ENCODE measurements at regions not wholly inside any gene's neighbourhood (a gene's known extent, or its start where the extent isn't known, plus 50 kb on each side); places are given as distances from the start of the nearest gene placed in this dataset.
"Not testable (repeated sequence)": the region's sequence is repeated elsewhere in the genome, so short reads cannot be mapped to it uniquely, and the experiment has no call there.

- Histone ChIP-seq H3K27me3 (ENCODE audit: control insufficient read depth in 5 of 5, insufficient read depth in 4 of 5, low read length in 5 of 5) (no peaks in the 10 kb centered on the region), H3K9ac (ENCODE audit: low read length in 5 of 5) (no peak overlapping the region), H3K4me1 (ENCODE audit: control insufficient read depth in 5 of 5, insufficient read depth in 5 of 5, low read length in 5 of 5) (no peaks in the 10 kb centered on the region), H3K36me3 (ENCODE audit: control insufficient read depth in 5 of 5, insufficient read depth in 5 of 5, low read length in 5 of 5) (no peaks in the 10 kb centered on the region), H3K4me3 (ENCODE audit: low read depth in 1 of 5, low read length in 5 of 5) (no peak overlapping the region), H3K9me3 (ENCODE audit: control insufficient read depth in 5 of 5, low read length in 5 of 5) (no peaks in the 10 kb centered on the region), H3K27ac (ENCODE audit: low read depth, low read length) (no peak overlapping the region)
These were observed 595.3 kb downstream of the XPNPEP1 start for GRCh38 chr10:109328001-109328400.

GRCh38 chr10:109327266-109327665, 596.0 kb downstream of the XPNPEP1 start:
- Histone ChIP-seq H3K4me1 (ENCODE audit: control insufficient read depth in 5 of 5, insufficient read depth in 5 of 5, low read length in 5 of 5) (no peaks in the 10 kb centered on the region), H3K27me3 (ENCODE audit: control insufficient read depth in 5 of 5, insufficient read depth in 4 of 5, low read length in 5 of 5) (no peaks in the 10 kb centered on the region), H3K4me3 (ENCODE audit: low read depth in 1 of 5, low read length in 5 of 5) (no peak overlapping the region), H3K9me3 (ENCODE audit: control insufficient read depth in 5 of 5, low read length in 5 of 5) (no peaks in the 10 kb centered on the region), H3K36me3 (ENCODE audit: control insufficient read depth in 5 of 5, insufficient read depth in 5 of 5, low read length in 5 of 5) (no peaks in the 10 kb centered on the region), H3K27ac (ENCODE audit: low read depth, low read length) (no peak overlapping the region), H3K9ac (ENCODE audit: low read length in 5 of 5) (no peak overlapping the region)

GRCh38 chr10:109324721-109325120, 598.6 kb downstream of the XPNPEP1 start:
- no peaks in the 10 kb centered on the region for H3K4me1 ChIP-seq (ENCODE audit: control insufficient read depth in 5 of 5, insufficient read depth in 5 of 5, low read length in 5 of 5)
- no peaks in the 10 kb centered on the region for H3K27me3 ChIP-seq (ENCODE audit: control insufficient read depth in 5 of 5, insufficient read depth in 4 of 5, low read length in 5 of 5)

GRCh38 chr10:109317746-109318366, 605.5 kb downstream of the XPNPEP1 start:
- peaks cover 0 to 6% (median 2%) of the 10 kb centered on the region in 5 donors for H3K9me3 ChIP-seq (ENCODE audit: control insufficient read depth in 5 of 5, low read length in 5 of 5)
- no peaks in the 10 kb centered on the region for H3K4me1 ChIP-seq (ENCODE audit: control insufficient read depth in 5 of 5, insufficient read depth in 5 of 5, low read length in 5 of 5)
- H3K4me3 ChIP-seq (ENCODE audit: low read depth in 1 of 5, low read length in 5 of 5) = no peak overlapping the region
- H3K36me3 ChIP-seq (ENCODE audit: control insufficient read depth in 5 of 5, insufficient read depth in 5 of 5, low read length in 5 of 5) = no peaks in the 10 kb centered on the region
- no peaks in the 10 kb centered on the region for H3K27me3 ChIP-seq (ENCODE audit: control insufficient read depth in 5 of 5, insufficient read depth in 4 of 5, low read length in 5 of 5)
- H3K27ac ChIP-seq (ENCODE audit: low read depth, low read length) = no peak overlapping the region
- H3K9ac ChIP-seq (ENCODE audit: low read length in 5 of 5) = no peak overlapping the region

More at GRCh38 chr10:109324721-109325120, 598.6 kb downstream of the XPNPEP1 start:
- no peak overlapping the region for H3K4me3 ChIP-seq (ENCODE audit: low read depth in 1 of 5, low read length in 5 of 5)
- H3K9me3 ChIP-seq (ENCODE audit: control insufficient read depth in 5 of 5, low read length in 5 of 5) = peaks cover 0 to 6% (median 1%) of the 10 kb centered on the region in 5 donors
- H3K27ac ChIP-seq (ENCODE audit: low read depth, low read length) = no peak overlapping the region
- H3K36me3 ChIP-seq (ENCODE audit: control insufficient read depth in 5 of 5, insufficient read depth in 5 of 5, low read length in 5 of 5) = no peaks in the 10 kb centered on the region
- H3K9ac ChIP-seq (ENCODE audit: low read length in 5 of 5) = no peak overlapping the region

GRCh38 chr10:109314016-109314415, 609.3 kb downstream of the XPNPEP1 start:
- H3K27ac ChIP-seq (ENCODE audit: low read depth, low read length); H3K4me1 ChIP-seq (ENCODE audit: control insufficient read depth in 5 of 5, insufficient read depth in 5 of 5, low read length in 5 of 5); H3K9ac ChIP-seq (ENCODE audit: low read length in 5 of 5); H3K36me3 ChIP-seq (ENCODE audit: control insufficient read depth in 5 of 5, insufficient read depth in 5 of 5, low read length in 5 of 5); H3K27me3 ChIP-seq (ENCODE audit: control insufficient read depth in 5 of 5, insufficient read depth in 4 of 5, low read length in 5 of 5); H3K9me3 ChIP-seq (ENCODE audit: control insufficient read depth in 5 of 5, low read length in 5 of 5); H3K4me3 ChIP-seq (ENCODE audit: low read depth in 1 of 5, low read length in 5 of 5): not testable (repeated sequence)

GRCh38 chr10:109312555-109312954, 610.8 kb downstream of the XPNPEP1 start:
- H3K27me3 ChIP-seq (ENCODE audit: control insufficient read depth in 5 of 5, insufficient read depth in 4 of 5, low read length in 5 of 5); H3K4me3 ChIP-seq (ENCODE audit: low read depth in 1 of 5, low read length in 5 of 5); H3K9me3 ChIP-seq (ENCODE audit: control insufficient read depth in 5 of 5, low read length in 5 of 5): not testable (repeated sequence)

GRCh38 chr10:109308971-109309370, 614.3 kb downstream of the XPNPEP1 start:
- Histone ChIP-seq H3K9me3 (ENCODE audit: control insufficient read depth in 5 of 5, low read length in 5 of 5) (no peaks in the 10 kb centered on the region), H3K9ac (ENCODE audit: low read length in 5 of 5) (no peak overlapping the region), H3K4me1 (ENCODE audit: control insufficient read depth in 5 of 5, insufficient read depth in 5 of 5, low read length in 5 of 5) (no peaks in the 10 kb centered on the region), H3K27ac (ENCODE audit: low read depth, low read length) (no peak overlapping the region), H3K4me3 (ENCODE audit: low read depth in 1 of 5, low read length in 5 of 5) (no peak overlapping the region), H3K27me3 (ENCODE audit: control insufficient read depth in 5 of 5, insufficient read depth in 4 of 5, low read length in 5 of 5) (no peaks in the 10 kb centered on the region), H3K36me3 (ENCODE audit: control insufficient read depth in 5 of 5, insufficient read depth in 5 of 5, low read length in 5 of 5) (no peaks in the 10 kb centered on the region)

More at GRCh38 chr10:109312555-109312954, 610.8 kb downstream of the XPNPEP1 start:
- H3K27ac ChIP-seq (ENCODE audit: low read depth, low read length); H3K9ac ChIP-seq (ENCODE audit: low read length in 5 of 5); H3K4me1 ChIP-seq (ENCODE audit: control insufficient read depth in 5 of 5, insufficient read depth in 5 of 5, low read length in 5 of 5); H3K36me3 ChIP-seq (ENCODE audit: control insufficient read depth in 5 of 5, insufficient read depth in 5 of 5, low read length in 5 of 5): not testable (repeated sequence)

GRCh38 chr10:109307102-109307501, 616.2 kb downstream of the XPNPEP1 start:
- not testable (repeated sequence) for H3K9me3 ChIP-seq (ENCODE audit: control insufficient read depth in 5 of 5, low read length in 5 of 5); H3K27ac ChIP-seq (ENCODE audit: low read depth, low read length); H3K27me3 ChIP-seq (ENCODE audit: control insufficient read depth in 5 of 5, insufficient read depth in 4 of 5, low read length in 5 of 5); H3K36me3 ChIP-seq (ENCODE audit: control insufficient read depth in 5 of 5, insufficient read depth in 5 of 5, low read length in 5 of 5); H3K4me1 ChIP-seq (ENCODE audit: control insufficient read depth in 5 of 5, insufficient read depth in 5 of 5, low read length in 5 of 5); H3K9ac ChIP-seq (ENCODE audit: low read length in 5 of 5); H3K4me3 ChIP-seq (ENCODE audit: low read depth in 1 of 5, low read length in 5 of 5)

- no peak overlapping the region for H3K9ac ChIP-seq (ENCODE audit: low read length in 5 of 5)
These were observed 616.6 kb downstream of the XPNPEP1 start for GRCh38 chr10:109306698-109307097.

GRCh38 chr10:109287858-109288257, 635.5 kb downstream of the XPNPEP1 start:
- Histone ChIP-seq H3K9ac (ENCODE audit: low read length in 5 of 5) (no peak overlapping the region), H3K9me3 (ENCODE audit: control insufficient read depth in 5 of 5, low read length in 5 of 5) (no peaks in the 10 kb centered on the region), H3K4me1 (ENCODE audit: control insufficient read depth in 5 of 5, insufficient read depth in 5 of 5, low read length in 5 of 5) (no peaks in the 10 kb centered on the region), H3K36me3 (ENCODE audit: control insufficient read depth in 5 of 5, insufficient read depth in 5 of 5, low read length in 5 of 5) (no peaks in the 10 kb centered on the region), H3K27me3 (ENCODE audit: control insufficient read depth in 5 of 5, insufficient read depth in 4 of 5, low read length in 5 of 5) (no peaks in the 10 kb centered on the region), H3K4me3 (ENCODE audit: low read depth in 1 of 5, low read length in 5 of 5) (no peak overlapping the region), H3K27ac (ENCODE audit: low read depth, low read length) (no peak overlapping the region)

More at GRCh38 chr10:109306698-109307097, 616.6 kb downstream of the XPNPEP1 start:
- Histone ChIP-seq H3K27ac (ENCODE audit: low read depth, low read length) (no peak overlapping the region), H3K4me3 (ENCODE audit: low read depth in 1 of 5, low read length in 5 of 5) (no peak overlapping the region), H3K9me3 (ENCODE audit: control insufficient read depth in 5 of 5, low read length in 5 of 5) (no peaks in the 10 kb centered on the region), H3K4me1 (ENCODE audit: control insufficient read depth in 5 of 5, insufficient read depth in 5 of 5, low read length in 5 of 5) (no peaks in the 10 kb centered on the region), H3K27me3 (ENCODE audit: control insufficient read depth in 5 of 5, insufficient read depth in 4 of 5, low read length in 5 of 5) (no peaks in the 10 kb centered on the region), H3K36me3 (ENCODE audit: control insufficient read depth in 5 of 5, insufficient read depth in 5 of 5, low read length in 5 of 5) (no peaks in the 10 kb centered on the region)
